Fibroblast of skin of left biceps (primary cell): ENCODE measurements at regions not wholly inside any gene's neighbourhood (a gene's known extent, or its start where the extent isn't known, plus 50 kb on each side); places are given as distances from the start of the nearest gene placed in this dataset.
"Not testable (repeated sequence)": the region's sequence is repeated elsewhere in the genome, so short reads cannot be mapped to it uniquely, and the experiment has no call there.

Experiments
- DNase-seq, 2 experiments: peaks; one replicate each; pipeline ENCODE4 v3.0.0-alpha.2; 2013; ENCODE audit warnings: low read depth in 2 of 2

DNA sequence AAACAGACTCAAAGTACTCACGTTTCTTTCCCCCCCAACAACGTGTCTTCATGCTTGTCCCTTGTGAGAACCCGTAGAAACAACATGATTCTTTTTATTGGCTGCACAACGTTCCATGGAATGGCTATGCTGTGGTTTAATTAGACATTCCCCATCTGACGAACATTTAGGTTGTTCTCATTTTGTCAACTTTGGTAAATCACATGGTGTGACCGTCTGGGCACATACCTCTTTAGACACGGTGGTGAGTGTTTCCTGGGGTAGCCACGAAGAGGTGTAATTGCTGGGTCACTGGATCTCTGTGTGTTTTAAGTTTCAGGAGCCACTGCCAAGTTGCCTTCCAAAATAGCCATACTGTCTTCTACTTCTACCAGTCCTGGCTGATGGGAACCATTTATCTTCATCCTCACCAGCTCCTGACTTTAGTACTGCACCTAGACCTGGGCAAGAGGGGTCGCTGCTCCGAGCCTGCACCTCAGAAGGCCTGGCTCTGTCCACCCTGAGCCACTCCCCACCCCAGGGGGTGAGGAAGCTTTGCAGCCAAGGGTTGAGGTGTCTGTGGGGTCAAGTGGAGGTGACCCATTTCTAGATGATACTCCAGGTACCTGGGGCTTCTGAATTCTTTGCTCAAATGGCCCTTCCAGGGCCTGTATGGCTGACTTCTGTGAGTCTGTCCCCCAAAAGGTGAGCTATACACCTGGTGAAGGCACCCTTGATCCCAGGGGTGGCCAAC lies 84.7 kb downstream of the IRX5 start:
- DNase-seq: no peak

DNA sequence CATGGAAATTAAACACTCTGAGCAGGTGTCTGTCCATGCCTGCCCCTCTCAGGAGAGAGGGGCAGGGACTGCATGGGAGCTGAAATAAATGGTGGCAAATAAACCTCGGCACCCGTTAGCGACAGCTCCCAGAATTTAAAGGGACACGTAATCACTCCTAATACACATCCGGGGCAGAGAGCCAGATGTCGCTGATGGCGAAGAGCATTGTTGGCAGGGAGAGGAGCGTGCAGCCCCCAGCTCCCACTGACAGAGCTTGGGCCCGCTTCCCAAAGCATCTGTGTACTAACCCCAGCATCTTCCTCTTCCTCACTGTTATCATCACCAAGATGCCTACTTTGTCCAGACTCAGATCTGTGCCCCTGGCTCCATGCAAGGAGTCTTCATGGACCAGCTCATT lies 85.8 kb downstream of the IRX5 start:
- no peak for DNase-seq

DNA sequence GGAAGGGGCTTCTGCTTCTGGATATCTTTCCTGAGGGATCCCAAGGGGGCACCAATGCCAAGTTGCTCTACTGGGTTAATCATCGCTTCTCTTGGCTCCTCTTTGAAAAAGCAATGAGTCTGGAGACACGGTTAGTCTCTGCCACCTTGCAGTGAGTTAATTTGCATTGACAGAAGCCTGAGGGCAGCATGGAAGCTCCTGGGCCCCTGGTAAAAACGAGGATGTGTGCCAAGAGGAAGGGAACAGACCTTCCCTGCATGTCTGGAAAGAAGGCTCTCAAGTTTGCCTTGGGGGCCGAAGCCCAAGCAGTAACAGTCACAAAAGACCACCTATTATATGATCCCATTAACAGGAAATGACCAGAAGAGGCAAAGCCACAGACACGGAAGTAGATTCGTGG lies 86.7 kb downstream of the IRX5 start:
- DNase-seq: no peak

DNA sequence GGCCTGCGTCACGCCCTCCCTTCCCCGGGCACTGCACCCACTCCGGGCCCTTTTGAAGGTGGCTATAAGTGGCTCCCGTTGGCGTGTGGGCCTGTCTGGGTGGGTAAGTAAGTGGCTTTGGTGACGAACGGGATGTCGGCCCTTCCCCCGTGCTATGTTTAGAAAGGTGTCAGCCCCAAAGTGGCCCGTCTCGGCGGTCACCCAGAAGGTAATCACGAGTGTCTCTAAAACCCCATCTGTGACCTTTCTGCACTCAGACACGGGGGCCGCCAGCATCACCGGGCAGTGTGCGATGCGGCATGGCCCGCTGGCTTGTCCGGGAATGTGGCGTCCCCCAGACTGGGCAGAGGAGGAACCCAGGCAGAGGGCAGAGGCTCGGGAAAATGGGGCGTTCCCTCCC lies 88.2 kb downstream of the IRX5 start:
- no peak for DNase-seq

DNA sequence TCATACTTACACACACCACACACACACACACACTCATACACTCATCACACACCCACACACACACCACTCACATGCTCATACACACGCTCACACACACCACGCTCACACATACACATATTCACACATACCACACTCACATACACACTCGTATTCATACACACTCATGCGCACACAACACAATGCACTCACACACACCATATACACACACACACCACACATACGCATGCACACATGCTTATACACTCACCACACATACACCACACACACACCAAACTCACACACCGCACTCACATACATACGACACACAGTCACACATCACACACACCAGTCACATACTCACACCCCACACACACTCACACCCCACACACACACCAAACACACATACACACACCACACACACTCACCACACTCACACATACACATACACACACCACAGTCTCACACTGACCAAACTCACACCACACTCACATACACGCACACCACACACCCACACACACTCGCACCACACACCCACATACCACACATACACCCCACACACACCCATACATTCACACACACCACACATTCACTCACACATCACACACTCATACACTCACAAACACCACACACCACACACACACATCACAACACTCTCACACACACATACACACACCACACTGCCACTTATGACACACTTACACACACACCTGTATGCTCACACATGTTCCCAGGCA lies 88.9 kb downstream of the IRX5 start:
- no peak for DNase-seq

DNA sequence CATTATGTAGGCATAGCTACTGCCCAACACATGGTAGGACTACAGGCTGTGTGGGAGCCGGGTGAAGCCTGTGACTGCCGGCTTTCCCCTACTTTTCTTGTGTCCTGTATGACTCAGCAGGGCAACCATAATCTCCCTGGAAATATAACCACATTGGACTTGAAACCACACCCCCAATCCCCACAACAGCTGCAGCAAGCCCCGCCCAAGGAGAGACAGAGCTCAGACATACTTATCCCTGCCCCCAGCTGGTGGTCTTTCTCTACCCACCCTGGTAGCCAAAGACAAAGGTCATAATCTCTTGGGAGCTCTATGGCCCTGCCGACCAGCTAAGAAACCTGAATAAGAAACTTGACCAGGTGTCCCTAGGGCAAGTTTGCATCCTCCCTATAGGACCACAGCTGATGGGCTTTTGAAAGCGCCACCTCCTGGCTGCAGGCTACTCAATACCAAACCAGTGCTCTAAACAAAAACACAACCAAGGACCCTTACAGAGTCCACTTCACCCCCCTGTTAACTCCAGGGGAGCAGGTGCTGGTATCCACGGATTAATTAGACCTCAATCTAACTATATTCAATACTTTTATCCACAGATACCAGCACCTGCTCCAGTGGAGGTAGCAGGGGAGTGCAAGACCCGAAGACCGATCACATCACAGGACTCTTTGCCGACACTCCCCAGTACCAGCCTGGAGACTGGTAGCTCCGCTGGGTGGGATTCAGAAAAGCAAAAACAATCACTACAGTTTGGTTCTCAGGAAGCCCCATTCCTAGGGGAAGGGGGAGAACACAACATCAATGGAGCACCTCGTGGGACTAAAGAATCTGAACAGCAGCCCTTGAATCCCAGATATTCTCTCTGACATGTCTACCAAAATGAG lies 91.2 kb downstream of the IRX5 start:
- DNase-seq: peak in 1 of 2 experiments; percentile 15

DNA sequence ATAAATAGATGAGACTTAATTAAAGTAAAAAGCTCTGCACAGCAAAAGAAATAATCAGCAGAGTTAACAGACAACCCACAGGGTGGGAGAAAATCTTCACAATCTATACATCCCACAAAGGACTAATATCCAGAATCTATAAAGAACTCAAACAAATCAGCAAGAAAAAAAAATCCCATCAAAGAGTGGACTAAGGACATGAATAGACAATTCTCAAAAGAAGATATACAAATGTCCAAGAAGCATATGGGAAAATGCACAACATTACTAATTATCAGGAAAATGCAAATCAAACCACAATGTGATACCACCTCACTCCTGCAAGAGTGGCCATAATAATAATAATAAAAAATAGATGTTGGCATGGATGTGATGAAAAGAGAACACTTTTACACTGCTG lies 96.6 kb downstream of the IRX5 start:
- DNase-seq: not testable (repeated sequence)

DNA sequence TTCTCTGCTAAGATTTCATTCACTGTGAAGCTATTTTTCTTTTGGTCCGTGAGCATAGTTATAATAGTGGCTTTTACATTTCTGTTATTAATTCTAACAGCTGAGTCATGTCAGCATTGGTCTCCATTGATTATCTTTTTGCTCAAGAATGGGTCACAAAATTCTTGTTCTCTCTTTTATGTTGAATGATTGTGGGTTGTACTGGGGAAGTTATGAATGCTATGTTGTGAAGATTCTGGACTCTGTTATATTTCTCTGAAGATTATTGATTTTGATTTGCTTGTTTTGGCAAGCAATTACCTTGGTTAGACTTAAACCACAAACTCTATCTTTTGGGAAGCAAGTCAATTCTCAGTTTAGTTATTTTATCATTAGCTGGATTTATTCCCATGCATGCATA lies 98.8 kb downstream of the IRX5 start:
- DNase-seq: no peak

DNA sequence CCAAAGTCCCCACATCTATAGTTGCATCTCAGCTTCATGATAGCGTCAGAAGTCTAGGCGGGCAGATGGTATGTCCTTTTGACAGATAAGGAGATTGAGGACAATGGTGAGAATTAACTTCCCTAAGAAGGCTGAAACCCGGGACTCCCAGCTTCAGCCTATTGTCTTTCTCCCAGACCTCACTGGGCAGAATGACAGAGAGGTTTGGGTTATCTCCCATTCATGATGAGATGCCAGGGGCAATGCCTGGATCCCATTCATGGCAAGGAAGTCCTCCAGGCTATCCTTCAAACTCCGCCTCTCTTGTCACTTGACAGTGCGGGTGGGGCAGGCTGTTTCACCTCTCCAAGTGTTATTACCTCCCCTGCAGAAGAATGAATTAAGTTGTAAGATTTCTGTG lies 100.3 kb downstream of the IRX5 start:
- no peak for DNase-seq

DNA sequence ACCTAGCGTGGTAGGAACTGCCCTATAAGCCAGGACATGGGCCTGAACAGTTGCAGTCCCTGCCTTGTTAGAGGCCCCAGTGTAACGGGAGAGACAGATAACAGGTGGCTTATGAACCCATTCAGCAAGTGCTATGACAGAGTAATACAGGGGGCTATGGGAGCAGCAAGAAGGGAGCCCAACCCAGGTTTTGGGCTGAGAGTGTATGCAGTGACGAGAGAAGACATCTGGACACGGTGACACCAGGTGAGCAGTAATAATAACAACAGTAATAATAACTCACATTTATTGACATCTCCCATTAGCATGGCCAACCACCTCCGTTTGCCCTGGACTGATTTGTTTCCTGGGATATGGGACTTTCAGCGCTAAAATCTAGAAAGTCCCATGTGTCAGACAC lies 100.8 kb downstream of the IRX5 start:
- no peak for DNase-seq

DNA sequence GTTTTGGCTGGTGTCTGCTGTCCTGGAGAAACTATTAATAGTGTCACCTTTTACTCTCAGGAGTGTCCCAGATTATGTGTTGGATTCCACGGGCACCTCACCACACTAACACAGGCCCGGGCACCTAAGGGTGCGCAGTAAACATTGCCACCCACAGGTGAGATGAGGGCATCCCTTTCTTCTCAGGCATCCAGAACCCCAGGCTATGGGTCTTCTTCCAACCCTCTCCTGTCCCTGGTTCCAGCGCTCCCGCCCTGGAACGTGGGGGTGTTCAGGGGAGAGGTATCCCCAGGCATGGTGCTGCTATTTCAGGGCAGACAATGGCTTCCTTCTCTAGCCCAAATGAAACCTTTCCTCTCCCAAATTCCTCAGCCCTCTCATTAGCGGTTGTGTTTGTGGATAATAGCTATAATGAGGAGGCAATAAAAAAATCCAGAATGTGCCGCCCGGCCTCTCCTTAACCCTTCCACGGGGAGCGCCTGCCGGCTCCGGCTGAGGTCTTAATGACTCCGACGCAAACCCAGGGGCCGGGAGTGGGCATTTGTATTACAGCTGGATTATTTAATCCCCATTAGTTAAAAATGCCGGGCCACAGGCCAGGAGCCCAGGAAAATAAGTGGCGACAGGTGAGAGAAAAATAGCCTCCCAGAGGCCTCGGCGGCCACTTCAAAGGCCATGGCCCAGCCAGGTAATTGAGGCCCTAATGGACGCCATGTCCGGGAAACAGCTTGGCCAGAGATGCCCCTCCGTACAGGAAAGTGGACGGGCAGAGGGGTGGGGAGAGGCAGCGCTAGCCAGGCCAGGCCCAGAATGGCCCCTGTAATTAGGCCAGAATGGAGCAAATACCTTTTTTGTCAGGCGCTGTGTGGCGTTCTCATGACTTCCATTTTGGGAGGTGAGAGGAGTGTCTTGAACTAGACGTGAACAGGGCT lies 102.8 kb downstream of the IRX5 start:
- DNase-seq: no peak

DNA sequence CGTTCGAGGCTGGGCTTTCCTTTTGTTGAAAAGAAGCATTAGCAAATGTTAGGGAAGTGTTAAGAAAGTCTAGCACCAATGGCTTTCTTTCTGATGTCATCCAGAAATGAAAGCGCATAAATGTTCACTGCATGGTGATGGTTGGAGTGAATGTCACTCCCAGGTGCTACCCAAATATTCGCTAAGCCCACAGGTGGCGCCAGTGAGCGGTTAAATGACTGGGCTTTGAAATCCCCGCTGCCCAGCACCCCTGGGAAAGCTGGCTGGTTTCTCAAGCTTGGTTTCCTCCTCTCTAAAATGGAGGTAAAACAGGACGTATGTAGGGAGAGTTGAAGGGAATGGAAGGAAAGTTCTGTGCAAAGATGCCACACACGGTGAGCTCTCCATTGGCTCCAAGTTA lies 104.4 kb downstream of the IRX5 start:
- DNase-seq: no peak

DNA sequence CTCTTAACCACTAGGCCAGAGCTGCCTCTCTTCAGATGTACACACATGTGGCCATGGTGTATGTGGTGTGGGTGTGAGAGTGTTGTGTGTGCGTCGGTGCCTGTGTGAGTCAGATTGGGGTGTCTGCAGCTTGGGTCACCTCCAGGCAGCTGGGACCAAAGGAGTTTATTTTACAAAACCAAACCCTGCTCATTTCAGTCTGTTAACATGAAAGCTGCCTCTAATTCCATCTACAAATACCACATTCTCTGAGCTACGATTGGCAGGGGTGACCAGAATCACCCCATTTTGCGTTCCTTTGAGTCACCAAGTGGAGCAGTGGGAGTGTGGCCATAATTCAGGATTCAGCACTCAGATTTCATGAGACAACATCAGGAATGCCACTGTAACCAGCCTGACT lies 105.3 kb downstream of the IRX5 start:
- DNase-seq: peak in 1 of 2 experiments; percentile 17

DNA sequence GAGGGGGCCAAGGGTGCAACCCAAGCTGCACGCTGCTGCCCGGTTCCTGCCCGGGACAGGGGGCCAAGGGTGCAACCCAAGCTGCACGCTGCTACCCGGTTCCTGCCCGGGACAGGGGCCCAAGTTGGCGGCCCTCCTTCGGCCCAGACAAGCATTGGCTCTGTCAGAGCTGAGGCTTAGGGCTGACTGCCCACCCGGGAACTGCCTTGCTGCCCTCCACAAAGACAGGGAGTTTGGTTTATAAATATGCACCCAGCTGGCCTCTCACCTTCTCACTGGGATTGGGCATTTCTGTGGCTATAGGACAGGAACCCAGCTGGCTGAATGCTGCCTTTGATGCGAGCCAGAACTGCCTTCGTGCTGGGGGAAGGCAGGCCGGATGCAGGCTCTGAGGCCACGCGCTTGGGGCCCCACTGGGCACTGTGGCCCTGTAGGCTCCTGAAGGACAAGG lies 105.7 kb downstream of the IRX5 start:
- DNase-seq: no peak

DNA sequence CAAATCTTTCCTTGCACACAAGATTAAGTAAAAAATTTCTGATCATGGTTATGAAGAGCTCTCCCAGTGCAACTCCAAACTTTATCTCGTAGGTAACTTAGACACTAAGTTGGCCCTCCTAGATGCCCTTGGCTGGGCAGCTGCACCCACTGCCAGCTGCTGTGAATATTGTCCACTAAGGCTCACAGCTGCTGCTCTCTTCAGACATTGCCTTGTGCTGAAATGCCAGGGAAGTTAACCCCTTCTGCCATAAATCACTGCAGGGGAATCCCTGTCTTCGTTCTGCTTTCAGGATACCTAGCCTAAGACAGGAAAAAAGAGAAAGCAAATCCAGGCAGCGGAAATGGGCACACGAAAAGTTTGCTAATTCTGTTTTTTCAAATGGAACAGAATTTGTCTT lies 106.4 kb downstream of the IRX5 start:
- no peak for DNase-seq

DNA sequence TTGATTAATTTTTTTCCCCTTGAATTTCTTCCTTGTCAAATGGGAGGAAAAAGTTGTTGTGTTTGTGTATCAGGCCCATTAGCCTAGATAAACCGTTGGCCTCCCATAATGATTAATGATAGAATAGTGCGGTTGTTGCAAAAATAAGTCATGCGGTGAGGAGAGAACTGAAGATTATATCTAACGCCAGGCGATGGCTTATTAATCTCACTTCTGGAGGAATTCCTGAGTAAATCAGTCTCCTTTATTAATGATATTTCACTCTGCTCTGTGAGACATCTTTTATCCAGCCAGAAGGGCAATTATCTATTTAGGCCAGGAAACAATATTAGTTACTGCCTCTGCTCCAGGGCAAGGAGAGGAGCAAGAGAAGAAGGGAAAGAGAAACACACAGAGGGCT lies 107.3 kb downstream of the IRX5 start:
- no peak for DNase-seq

DNA sequence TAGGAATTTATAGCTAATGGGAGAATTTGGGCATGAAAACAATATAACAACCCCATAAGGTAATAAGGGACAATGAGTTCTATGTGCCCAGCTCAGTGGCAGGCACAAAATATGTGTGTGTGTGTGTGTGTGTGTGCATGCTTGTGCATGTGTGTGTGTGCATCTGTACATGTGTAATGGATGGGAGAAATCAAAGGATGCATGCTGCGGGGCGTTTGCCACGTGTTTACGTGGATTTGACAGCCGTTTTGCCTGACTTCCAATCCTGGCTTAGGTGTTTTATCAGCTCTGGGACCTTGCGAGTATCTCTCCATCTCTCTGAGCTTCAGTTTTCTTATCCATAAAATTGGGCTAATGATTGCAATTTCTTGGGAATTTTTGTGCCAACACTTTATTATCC lies 108.4 kb downstream of the IRX5 start:
- DNase-seq: no peak

DNA sequence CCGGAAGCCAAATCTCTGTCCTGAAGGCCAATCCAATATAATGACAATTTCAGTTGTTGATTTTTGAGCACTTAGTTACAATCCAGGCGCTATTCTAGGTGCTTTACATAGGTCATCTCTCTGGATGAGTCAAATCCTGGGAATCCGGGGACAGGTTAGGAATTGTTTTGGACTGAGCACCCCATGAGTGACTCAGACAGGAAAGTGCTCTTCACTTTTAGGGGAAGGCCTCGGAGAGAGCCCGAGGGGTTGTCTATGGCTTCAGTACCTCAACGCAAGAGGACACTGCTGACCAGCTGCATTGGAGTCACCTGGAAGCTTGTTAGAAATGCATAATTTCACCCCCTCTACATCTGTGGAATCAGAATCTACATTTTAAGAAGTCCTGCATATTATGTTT lies 108.8 kb downstream of the IRX5 start:
- DNase-seq: no peak

DNA sequence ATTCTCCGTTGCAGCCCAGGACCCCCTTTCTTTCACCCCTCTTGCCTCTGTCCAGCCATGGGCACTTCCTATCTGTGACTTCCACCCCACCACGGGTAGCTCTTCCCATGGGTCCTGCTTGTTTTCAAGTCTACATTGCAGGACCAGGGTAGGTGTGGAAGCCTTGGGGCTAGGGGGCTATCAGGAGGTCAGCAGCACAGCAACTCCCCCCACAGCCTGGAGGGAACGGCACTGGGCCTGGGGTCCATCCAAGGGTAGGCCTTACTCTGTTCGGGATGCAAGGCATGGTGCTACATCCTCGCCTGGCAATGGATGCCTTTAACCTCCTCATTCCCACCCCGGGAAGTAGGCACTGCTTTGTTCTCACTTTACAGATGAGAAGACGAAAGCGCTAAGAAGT lies 109.3 kb downstream of the IRX5 start:
- no peak for DNase-seq

DNA sequence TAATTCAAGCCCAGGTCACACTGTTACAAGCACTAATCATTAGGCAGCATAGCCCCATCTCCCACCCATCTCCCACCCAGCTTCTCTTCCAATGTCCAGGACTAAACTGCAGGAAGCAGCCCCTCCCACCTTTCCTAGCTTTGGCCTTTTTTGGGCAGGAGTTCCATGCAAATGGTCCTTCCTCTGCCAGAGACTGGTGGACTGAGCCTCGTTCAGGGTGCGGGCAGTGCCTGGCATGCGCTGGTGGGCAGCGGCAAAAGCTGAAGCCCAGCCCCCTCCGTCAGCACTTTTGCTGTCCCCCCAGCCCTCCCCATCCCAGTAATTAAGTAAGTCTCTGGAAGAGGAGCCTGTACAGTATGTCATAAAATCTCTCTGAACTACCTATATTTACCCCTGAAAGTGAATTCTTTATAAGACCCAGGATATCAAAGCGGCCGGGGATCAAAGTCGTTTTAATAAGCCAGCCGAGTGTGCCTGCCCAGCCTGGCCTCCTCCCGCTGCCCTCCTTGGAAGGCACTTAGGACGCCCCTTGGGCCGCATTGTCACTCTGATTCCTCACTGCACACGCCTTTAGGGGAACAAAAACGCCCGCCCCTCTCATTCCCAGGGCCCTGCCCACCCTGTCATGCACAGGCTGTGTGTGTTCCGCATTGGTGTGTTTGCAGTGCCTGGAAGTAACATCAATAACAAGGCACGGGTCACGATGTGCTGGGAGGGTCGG lies 109.9 kb downstream of the IRX5 start:
- DNase-seq: no peak
